B cell (primary cell): ENCODE measurements at regions not wholly inside any gene's neighbourhood (a gene's known extent, or its start where the extent isn't known, plus 50 kb on each side); places are given as distances from the start of the nearest gene placed in this dataset.

Source experiments
- ATAC-seq: fragments of 200-7000 bp; cut with Tn5 transposase; one replicate; pipeline ENCODE4 v1.10.0; 2021; ENCODE audit warnings: low read depth, mild to moderate bottlenecking, moderate number of reproducible peaks, moderate library complexity
- CTCF ChIA-PET: fragments of 350-600 bp; sonication (Branson Sonifier 250); formaldehyde crosslinking; loops from one replicate; lab custom pipeline; 2021; ENCODE audit warnings: antibody characterized with exemption, inconsistent platforms; lab: Charles Lee
- POLR2A ChIA-PET: fragments of 350-600 bp; sonication (Branson Sonifier 250); formaldehyde crosslinking; loops from one replicate; lab custom pipeline; 2021; ENCODE audit warnings: antibody characterized with exemption; lab: Charles Lee
- DNase-seq: peaks from one replicate; pipeline ENCODE4 v3.0.0; 2013
- H2AFZ ChIP-seq: 2 replicates; pipeline ENCODE4 v1.6.1; 2012; ENCODE audit warnings: mild to moderate bottlenecking, low read depth, low read length; ENCODE audit not compliant: insufficient read depth, poor library complexity, severe bottlenecking
- H3K27ac ChIP-seq, 2 donors: 1 replicate in 1 of 2; 2 replicates in 1 of 2; pipeline ENCODE4 v1.5.1; 2012 to 2013; ENCODE audit warnings: low read length in 2 of 2, mild to moderate bottlenecking in 2 of 2, moderate library complexity in 1 of 2
- H3K27me3 ChIP-seq, 4 experiments: fragments of 200-600 bp in 1 of 4; sonication (generic) in 1 of 4; replicated peaks in 1 of 4; 1 replicate in 2 of 4; 2 replicates in 2 of 4; pipeline versions ENCODE4 v1.6.1 to v1.7.0; 2013 to 2016; ENCODE audit warnings: low read length in 3 of 4, mild to moderate bottlenecking in 2 of 4, mixed read lengths in 1 of 4, moderate library complexity in 1 of 4; ENCODE audit not compliant: insufficient read depth in 4 of 4, control insufficient read depth in 3 of 4; ENCODE audit errors: control extremely low read depth in 1 of 4
- H3K36me3 ChIP-seq, 2 experiments: replicated peaks in 1 of 2; 1 replicate in 1 of 2; 2 replicates in 1 of 2; pipeline versions ENCODE4 v1.6.1 to v1.7.1; 2013; ENCODE audit warnings: low read length in 1 of 2; ENCODE audit not compliant: insufficient read depth in 2 of 2, control insufficient read depth in 1 of 2; ENCODE audit errors: control extremely low read depth in 1 of 2, extremely low read depth in 1 of 2
- H3K4me1 ChIP-seq, 2 donors: fragments of 200-600 bp in 1 of 2; sonication (generic) in 1 of 2; 1 replicate in 1 of 2; 2 replicates in 1 of 2; pipeline versions ENCODE4 v1.5.1 to v1.6.1; 2013 to 2017; ENCODE audit warnings: low read length in 2 of 2; ENCODE audit not compliant: control insufficient read depth in 2 of 2, insufficient read depth in 2 of 2
- H3K4me2 ChIP-seq: replicated peaks from 2 replicates; pipeline ENCODE3; 2012; ENCODE audit warnings: mild to moderate bottlenecking, low read depth, low read length; ENCODE audit not compliant: poor library complexity, severe bottlenecking
- H3K4me3 ChIP-seq, 5 experiments: fragments of 200-600 bp in 1 of 5; sonication (generic) in 1 of 5; 1 replicate in 3 of 5; 2 replicates in 2 of 5; pipeline versions ENCODE4 v1.5.1 to v1.7.0; 2011 to 2016; ENCODE audit warnings: low read length in 4 of 5, mild to moderate bottlenecking in 4 of 5, low read depth in 2 of 5, control low read depth in 1 of 5, moderate library complexity in 1 of 5; ENCODE audit not compliant: insufficient read depth in 1 of 5; ENCODE audit errors: control extremely low read depth in 1 of 5, extremely low read depth in 1 of 5
- H3K79me2 ChIP-seq: fragments of 200-600 bp; sonication (generic); one replicate; pipeline ENCODE4 v1.6.0; 2016; ENCODE audit warnings: low read length; ENCODE audit not compliant: control insufficient read depth, insufficient read depth
- H3K9ac ChIP-seq: fragments of 200-600 bp; sonication (generic); 2 replicates; pipeline ENCODE4 v1.6.1; 2017; ENCODE audit warnings: mild to moderate bottlenecking, low read length, moderate library complexity
- H3K9me3 ChIP-seq, 3 donors: one replicate each; pipeline versions ENCODE4 v1.6.1 to v1.7.1; 2013; ENCODE audit warnings: low read length in 2 of 3; ENCODE audit not compliant: control insufficient read depth in 2 of 3, insufficient read depth in 1 of 3; ENCODE audit errors: control extremely low read depth in 1 of 3
- H4K20me1 ChIP-seq: 2 replicates; pipeline ENCODE4 v1.6.0; 2012; ENCODE audit warnings: mild to moderate bottlenecking, low read length; ENCODE audit not compliant: insufficient read depth, control insufficient read depth, poor library complexity, severe bottlenecking
- H3K27ac Mint-ChIP-seq: one replicate; pipeline ENCODE4 v1.8.0; 2021; ENCODE audit warnings: mixed read lengths
- H3K27me3 Mint-ChIP-seq: one replicate; pipeline ENCODE4 v1.8.0; 2021; ENCODE audit warnings: mixed read lengths
- H3K4me1 Mint-ChIP-seq: one replicate; pipeline ENCODE4 v1.8.0; 2021; ENCODE audit warnings: mixed read lengths
- H3K4me3 Mint-ChIP-seq: one replicate; pipeline ENCODE4 v1.8.0; 2021; ENCODE audit warnings: mixed read lengths
- H3K9me3 Mint-ChIP-seq: one replicate; pipeline ENCODE4 v1.8.0; 2022; ENCODE audit warnings: mixed read lengths; ENCODE audit not compliant: insufficient read depth
- EZH2 ChIP-seq: IDR thresholded peaks from 2 replicates; pipeline ENCODE4 v1.6.1; 2012; ENCODE audit warnings: borderline replicate concordance, low read depth, mild to moderate bottlenecking, moderate library complexity, low read length; ENCODE audit not compliant: insufficient read depth, poor library complexity, severe bottlenecking
- WGBS: methylation state at CpG from one replicate; pipeline ENCODE4 v1.1.5; 2013; ENCODE audit warnings: missing lambda C conversion rate; ENCODE audit not compliant: insufficient coverage; 5-methylcytosine and 5-hydroxymethylcytosine counted together
- intact Hi-C: fragments of 100-400 bp; cut with micrococcal nuclease; formaldehyde crosslinking; loops from one replicate; pipeline ENCODE4 v1.10.0; 2022
- TF ChIP-seq, protein P1 (sequence below): fragments of 200-600 bp; IDR thresholded peaks from one replicate; pipeline ENCODE4 v1.8.0; 2022; ENCODE audit warnings: antibody characterized with exemption, mild to moderate bottlenecking

DNA sequence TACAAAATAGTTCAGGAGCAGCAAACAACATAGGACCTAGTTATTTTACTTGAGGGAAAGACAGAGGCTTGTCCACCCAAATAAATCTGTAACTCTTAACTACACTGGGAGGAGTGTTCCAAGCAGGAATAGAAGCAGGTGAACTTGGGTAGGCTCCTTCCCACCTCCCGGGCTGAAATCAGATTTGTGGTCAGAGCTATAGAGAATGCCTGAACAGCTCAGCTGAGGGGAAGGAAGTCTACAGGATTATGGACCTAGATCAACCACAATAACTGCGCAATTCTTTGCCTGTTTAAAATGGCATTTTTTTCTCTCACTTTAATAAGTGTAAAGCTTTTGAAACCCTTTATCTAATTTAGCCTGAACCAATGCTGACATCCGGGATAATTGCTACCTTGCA is 73.5 kb upstream of the IRS2 start:
- Histone ChIP-seq H3K36me3 (no peaks in the 10 kb centered on the region), H3K4me3 (no peak overlapping the region), H2AFZ (no peak overlapping the region), H3K27ac (no peak overlapping the region), H3K9ac (no peak overlapping the region), H3K4me2 (no peak overlapping the region), H4K20me1 (no peaks in the 10 kb centered on the region), H3K27me3 (peaks cover 0 to 5% (median 0%) of the 10 kb centered on the region in 4 experiments), H3K79me2 (no peaks in the 10 kb centered on the region), H3K9me3 (no peaks in the 10 kb centered on the region), H3K4me1 (no peaks in the 10 kb centered on the region)
- no CpG with 5 or more reads among the region's 3 CpGs for WGBS
- H3K27ac Mint-ChIP-seq = no peak overlapping the region
- no peak for DNase-seq
- no peaks in the 10 kb centered on the region for H3K9me3 Mint-ChIP-seq
- no peak for TF ChIP-seq EZH2
- TF ChIP-seq, protein P1, sequence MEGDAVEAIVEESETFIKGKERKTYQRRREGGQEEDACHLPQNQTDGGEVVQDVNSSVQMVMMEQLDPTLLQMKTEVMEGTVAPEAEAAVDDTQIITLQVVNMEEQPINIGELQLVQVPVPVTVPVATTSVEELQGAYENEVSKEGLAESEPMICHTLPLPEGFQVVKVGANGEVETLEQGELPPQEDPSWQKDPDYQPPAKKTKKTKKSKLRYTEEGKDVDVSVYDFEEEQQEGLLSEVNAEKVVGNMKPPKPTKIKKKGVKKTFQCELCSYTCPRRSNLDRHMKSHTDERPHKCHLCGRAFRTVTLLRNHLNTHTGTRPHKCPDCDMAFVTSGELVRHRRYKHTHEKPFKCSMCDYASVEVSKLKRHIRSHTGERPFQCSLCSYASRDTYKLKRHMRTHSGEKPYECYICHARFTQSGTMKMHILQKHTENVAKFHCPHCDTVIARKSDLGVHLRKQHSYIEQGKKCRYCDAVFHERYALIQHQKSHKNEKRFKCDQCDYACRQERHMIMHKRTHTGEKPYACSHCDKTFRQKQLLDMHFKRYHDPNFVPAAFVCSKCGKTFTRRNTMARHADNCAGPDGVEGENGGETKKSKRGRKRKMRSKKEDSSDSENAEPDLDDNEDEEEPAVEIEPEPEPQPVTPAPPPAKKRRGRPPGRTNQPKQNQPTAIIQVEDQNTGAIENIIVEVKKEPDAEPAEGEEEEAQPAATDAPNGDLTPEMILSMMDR = no peak
- no peak for ATAC-seq
- ChIA-PET POLR2A (no interaction called here), CTCF (interaction anchor here (1.3 kb wide), 1 partner anchor 14 kb away, joined by 3 read pairs; no protein-coding TSS in a partner anchor)
- H3K27me3 Mint-ChIP-seq = peaks cover 41% of the 10 kb centered on the region
- H3K4me1 Mint-ChIP-seq = no peaks in the 10 kb centered on the region
- H3K4me3 Mint-ChIP-seq = no peak overlapping the region
- intact Hi-C loops = no loop called here

DNA sequence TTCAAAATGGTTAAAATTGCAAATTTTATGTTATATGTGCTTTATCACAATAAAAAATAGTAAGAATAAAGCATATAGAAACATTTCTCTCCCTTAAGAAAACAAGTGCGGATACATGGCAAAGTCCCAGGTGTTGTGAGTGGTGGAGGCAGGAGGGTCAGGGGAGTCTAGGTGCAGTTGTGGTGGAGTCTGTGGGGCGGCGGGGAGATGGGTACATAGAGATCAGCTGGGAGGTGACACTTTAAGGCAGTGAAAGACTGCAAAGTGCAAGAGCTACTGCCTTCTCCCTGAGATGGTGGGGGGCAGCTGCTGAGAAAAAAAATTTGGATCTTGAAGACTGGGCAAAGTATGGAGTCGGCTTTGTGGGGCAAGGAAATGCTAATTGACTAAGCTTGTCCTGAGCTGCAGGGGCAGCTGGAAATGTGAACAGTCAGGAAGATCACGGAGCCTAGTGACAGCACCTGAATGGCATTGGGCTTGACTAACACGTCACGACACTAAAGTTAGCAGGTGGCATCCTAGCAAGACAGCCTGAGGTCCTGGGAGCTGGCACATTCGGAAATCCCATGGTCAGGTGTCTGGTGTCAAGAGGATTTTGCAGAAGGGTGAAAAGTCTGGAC is 72.9 kb upstream of the IRS2 start:
- Histone ChIP-seq H3K27ac (no peak overlapping the region), H4K20me1 (no peaks in the 10 kb centered on the region), H2AFZ (no peak overlapping the region), H3K36me3 (no peaks in the 10 kb centered on the region), H3K9me3 (no peaks in the 10 kb centered on the region), H3K9ac (no peak overlapping the region), H3K4me3 (no peak overlapping the region), H3K79me2 (no peaks in the 10 kb centered on the region), H3K4me2 (no peak overlapping the region), H3K4me1 (no peaks in the 10 kb centered on the region), H3K27me3 (peaks cover 0 to 5% (median 0%) of the 10 kb centered on the region in 4 experiments)
- H3K27ac Mint-ChIP-seq = no peak overlapping the region
- WGBS = 82% methylated on average over 7 of the region's 8 CpGs
- no peaks in the 10 kb centered on the region for H3K4me1 Mint-ChIP-seq
- DNase-seq = no peak
- TF ChIP-seq, protein P1 = no peak
- no peak for TF ChIP-seq EZH2
- no peak overlapping the region for H3K4me3 Mint-ChIP-seq
- CTCF ChIA-PET = no interaction called here
- H3K27me3 Mint-ChIP-seq = peaks cover 43% of the 10 kb centered on the region
- intact Hi-C loops = no loop called here
- ATAC-seq = no peak
- POLR2A ChIA-PET = no interaction called here
- H3K9me3 Mint-ChIP-seq = no peaks in the 10 kb centered on the region
